Spinal cord (tissue), 9 donors: ENCODE measurements at regions not wholly inside any gene's neighbourhood (a gene's known extent, or its start where the extent isn't known, plus 50 kb on each side); places are given as distances from the start of the nearest gene placed in this dataset.

Source experiments
- DNase-seq, 6 donors: peaks; one replicate each; pipeline versions ENCODE4 v3.0.0 to v3.0.0-alpha.2; 2013 to 2015; ENCODE audit warnings: low spot score in 6 of 6, low read depth in 4 of 6
- H3K27ac ChIP-seq: one replicate; pipeline ENCODE4 v1.5.1; 2013; ENCODE audit warnings: low read depth, low read length, control low read depth
- H3K27me3 ChIP-seq: one replicate; pipeline ENCODE4 v1.6.1; 2013; ENCODE audit warnings: low read length; ENCODE audit not compliant: control insufficient read depth, insufficient read depth
- H3K36me3 ChIP-seq: one replicate; pipeline ENCODE4 v1.6.1; 2013; ENCODE audit warnings: low read length; ENCODE audit not compliant: control insufficient read depth, insufficient read depth
- H3K4me1 ChIP-seq: one replicate; pipeline ENCODE4 v1.6.1; 2013; ENCODE audit warnings: low read length; ENCODE audit not compliant: control insufficient read depth, insufficient read depth
- H3K4me3 ChIP-seq: one replicate; pipeline ENCODE4 v1.5.1; 2013; ENCODE audit warnings: low read depth, low read length, control low read depth
- H3K9me3 ChIP-seq: one replicate; pipeline ENCODE4 v1.6.1; 2013; ENCODE audit warnings: low read length; ENCODE audit not compliant: control insufficient read depth, insufficient read depth
- WGBS: methylation state at CpG from one replicate; pipeline ENCODE4 v1.1.5; 2013; ENCODE audit warnings: missing lambda C conversion rate; ENCODE audit not compliant: insufficient coverage; 5-methylcytosine and 5-hydroxymethylcytosine counted together
- donor health status: healthy.

DNA sequence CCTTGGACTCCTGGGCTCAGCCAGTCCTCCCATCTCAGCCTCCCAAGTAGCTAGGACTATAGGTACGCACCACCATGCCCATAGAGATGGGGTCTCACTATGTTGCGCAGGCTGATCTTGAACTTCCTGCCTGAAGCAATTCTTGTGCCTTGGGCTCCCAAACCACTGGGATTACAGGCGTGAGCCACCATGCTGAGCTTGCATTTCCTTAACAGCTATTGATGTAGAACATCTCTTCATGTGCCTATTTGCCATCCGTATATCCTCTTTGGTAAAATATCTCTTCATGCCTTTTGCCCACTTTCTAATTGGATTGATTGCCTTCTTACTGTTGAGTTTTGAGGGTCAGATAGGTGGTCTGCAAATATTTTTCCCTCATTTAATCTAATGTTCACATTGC, 208.9 kb upstream of the TLE3 start:
- Histone ChIP-seq H3K4me1 (peaks cover 4% of the 10 kb centered on the region), H3K27ac (no peak overlapping the region), H3K4me3 (no peak overlapping the region), H3K27me3 (no peaks in the 10 kb centered on the region), H3K9me3 (no peaks in the 10 kb centered on the region), H3K36me3 (no peaks in the 10 kb centered on the region)
- 83% methylated on average over 3 of the region's 4 CpGs for WGBS
- DNase-seq = no peak

DNA sequence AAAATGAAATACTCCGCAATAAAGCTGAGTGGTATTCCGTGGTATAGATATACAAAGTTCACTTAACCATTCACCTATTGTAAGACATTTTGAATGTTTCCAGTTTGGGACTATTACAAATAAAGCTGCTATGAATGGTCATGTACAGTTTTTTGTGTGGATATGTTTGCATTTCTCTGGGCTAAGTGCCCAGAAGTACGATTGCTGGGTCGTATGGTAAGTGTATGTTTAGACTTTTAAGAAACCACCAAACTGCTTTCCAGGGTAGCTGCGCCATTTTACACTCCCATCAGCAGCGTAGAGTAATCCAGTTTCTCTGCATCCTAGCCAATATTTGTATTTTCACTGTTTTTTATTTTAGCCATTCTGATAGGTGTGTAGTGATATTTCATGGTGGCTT, 208.4 kb upstream of the TLE3 start:
- WGBS = no CpG with 5 or more reads among the region's 6 CpGs

DNA sequence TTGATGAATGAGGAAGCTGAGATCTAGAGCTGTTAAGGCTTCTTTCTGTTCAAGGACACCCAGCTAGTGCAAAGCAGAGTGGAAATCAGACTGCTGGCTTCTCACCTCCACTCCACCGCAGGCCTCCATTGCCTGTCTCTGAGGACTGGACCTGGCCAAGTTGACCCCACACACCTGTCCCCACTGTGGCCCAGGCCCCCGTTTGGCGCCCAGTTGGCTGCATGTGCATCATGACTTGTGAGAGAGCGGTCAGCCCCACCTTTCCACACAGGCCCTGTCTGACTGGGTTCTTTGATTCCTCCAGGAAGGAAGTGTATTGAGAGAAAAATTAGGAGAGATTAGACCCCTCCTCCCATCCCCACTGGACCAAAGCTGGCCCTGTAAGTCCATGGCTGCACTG, 206.3 kb upstream of the TLE3 start:
- no peaks in the 10 kb centered on the region for H3K9me3 ChIP-seq
- H3K36me3 ChIP-seq = no peaks in the 10 kb centered on the region
- no peak overlapping the region for H3K4me3 ChIP-seq
- WGBS = 90% methylated on average over 3 of the region's 4 CpGs
- DNase-seq = no peak
- H3K27ac ChIP-seq = no peak overlapping the region
- H3K4me1 ChIP-seq = peaks cover 3% of the 10 kb centered on the region
- no peaks in the 10 kb centered on the region for H3K27me3 ChIP-seq

More for the DNA sequence above, 208.4 kb upstream of the TLE3 start:
- Histone ChIP-seq H3K9me3 (no peaks in the 10 kb centered on the region), H3K36me3 (no peaks in the 10 kb centered on the region), H3K4me3 (no peak overlapping the region), H3K27me3 (no peaks in the 10 kb centered on the region), H3K4me1 (peaks cover 4% of the 10 kb centered on the region), H3K27ac (no peak overlapping the region)
- DNase-seq = no peak

DNA sequence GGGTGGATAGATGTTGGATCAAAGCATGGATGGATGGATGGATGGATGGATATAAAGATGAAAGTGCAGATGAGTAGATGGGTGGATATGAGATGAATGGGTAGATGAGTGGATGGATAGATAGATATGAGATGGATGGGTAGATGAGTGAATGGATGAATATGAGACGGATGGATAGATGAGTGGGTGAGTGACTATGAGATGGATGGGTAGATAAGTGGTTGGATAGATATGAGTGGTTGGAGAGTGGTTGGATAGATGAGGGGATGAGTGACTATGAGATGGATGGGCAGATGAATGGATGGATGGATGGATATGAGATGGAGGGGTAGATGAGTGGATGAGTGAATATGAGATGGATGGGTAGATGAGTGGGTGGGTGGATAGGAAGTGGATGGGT, 204.6 kb upstream of the TLE3 start:
- Histone ChIP-seq H3K36me3 (no peaks in the 10 kb centered on the region), H3K4me1 (no peaks in the 10 kb centered on the region), H3K9me3 (no peaks in the 10 kb centered on the region), H3K27ac (no peak overlapping the region), H3K27me3 (no peaks in the 10 kb centered on the region), H3K4me3 (no peak overlapping the region)
- WGBS = 96% methylated on average over 1 of the region's 1 CpG
- no peak for DNase-seq

DNA sequence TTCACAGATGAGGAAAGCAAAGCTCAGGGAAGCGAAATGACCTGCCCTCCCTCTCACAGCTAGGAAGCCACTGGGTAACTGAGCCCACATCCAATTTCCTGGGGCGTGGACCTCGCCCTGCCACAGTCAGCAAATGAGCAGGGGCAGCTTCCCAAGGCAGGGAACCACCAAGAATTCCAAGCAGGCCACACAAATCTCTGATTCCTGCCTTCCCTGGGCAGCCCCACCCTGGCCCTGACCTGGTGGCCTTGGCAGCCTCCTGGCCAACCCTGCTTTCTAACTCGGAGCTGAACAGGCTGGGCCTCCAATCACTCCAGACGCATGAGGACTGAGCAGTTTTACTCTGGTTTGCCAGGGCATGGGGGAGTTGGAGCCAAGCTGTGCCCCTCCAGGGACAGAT, 203.7 kb upstream of the TLE3 start:
- Histone ChIP-seq H3K9me3 (no peaks in the 10 kb centered on the region), H3K4me1 (no peaks in the 10 kb centered on the region), H3K4me3 (no peak overlapping the region), H3K27me3 (no peaks in the 10 kb centered on the region), H3K36me3 (no peaks in the 10 kb centered on the region), H3K27ac (no peak overlapping the region)
- WGBS = 84% methylated on average over 5 of the region's 5 CpGs
- DNase-seq = no peak

DNA sequence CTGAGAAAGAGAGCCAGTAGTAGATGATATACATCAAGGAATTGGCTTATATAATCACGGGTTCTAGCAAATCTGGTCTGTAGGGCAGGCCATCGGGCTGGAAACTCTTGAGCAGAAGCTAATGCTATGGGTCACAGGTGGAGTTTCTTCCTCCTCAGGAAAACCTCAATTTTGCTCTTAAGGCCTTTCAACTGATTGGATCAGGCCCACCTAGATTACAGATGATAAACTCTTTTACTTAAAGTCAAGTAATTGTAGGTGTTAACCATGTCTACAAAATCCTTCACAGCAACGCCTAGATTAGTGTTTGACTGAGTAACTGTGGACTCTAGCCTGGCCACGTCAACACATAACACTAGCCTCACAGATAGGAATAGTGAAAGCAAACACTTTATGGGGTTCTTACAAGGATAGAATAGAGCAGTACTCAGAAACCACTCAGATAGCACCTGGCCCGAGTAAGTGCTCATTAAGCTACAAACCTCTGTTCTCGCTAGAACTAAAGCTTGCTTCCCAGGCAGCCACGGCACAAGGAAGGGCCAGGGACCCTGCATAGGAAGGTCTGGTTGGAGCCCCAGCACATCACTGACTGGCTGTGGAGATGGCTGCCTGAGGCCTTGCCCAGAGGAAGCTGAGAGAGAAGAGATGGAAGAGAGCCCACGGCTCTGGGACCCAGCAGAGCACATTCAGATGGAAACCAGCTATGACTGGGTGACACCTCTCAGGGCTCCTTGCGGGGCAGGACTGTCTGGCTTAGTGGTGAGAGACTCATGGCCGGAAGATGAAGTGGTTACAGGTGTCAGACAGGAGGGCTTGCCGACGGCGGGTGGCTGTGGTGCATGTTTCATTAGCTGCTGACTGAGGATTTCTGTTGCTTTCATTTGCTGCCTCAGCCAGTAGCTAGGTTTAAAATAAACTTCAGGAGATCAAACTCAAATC, 202.5 kb upstream of the TLE3 start:
- WGBS = 88% methylated on average over 8 of the region's 13 CpGs
- H3K4me1 ChIP-seq = no peaks in the 10 kb centered on the region
- H3K27me3 ChIP-seq = no peaks in the 10 kb centered on the region
- no peak overlapping the region for H3K4me3 ChIP-seq
- H3K36me3 ChIP-seq = no peaks in the 10 kb centered on the region
- DNase-seq = no peak
- H3K27ac ChIP-seq = no peak overlapping the region
- H3K9me3 ChIP-seq = no peaks in the 10 kb centered on the region

DNA sequence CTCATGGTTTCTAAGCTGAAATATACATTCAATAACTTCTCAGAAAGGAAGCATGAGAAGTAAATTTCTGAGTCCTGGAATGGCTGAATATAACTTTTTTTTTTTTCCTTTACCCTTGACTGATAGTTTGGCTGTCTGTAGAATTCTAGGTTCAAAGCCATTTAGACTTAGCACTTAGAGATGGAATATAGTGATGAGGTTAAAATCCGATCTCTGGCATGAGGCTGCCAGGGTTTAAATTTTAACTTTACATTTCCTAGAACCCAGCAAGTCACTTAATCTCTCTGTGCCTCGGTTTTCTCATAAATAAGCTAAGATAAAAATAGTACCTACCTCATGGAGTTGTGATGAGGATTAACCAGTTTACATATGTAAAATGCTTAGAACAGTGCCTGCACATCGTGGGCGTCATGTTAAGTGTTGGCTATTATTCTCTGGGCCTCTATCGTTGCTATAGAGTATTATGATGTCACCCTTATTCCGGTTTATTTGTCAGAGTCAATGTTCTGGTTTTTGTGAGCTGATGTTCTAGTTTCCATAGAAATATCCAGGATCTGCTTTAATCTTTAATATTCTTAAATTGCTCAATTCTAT, 199.8 kb upstream of the TLE3 start:
- no peaks in the 10 kb centered on the region for H3K9me3 ChIP-seq
- no peaks in the 10 kb centered on the region for H3K4me1 ChIP-seq
- no peak overlapping the region for H3K27ac ChIP-seq
- no peak overlapping the region for H3K4me3 ChIP-seq
- H3K36me3 ChIP-seq = no peaks in the 10 kb centered on the region
- H3K27me3 ChIP-seq = no peaks in the 10 kb centered on the region
- WGBS = 76% methylated on average over 3 of the region's 6 CpGs
- DNase-seq = no peak

DNA sequence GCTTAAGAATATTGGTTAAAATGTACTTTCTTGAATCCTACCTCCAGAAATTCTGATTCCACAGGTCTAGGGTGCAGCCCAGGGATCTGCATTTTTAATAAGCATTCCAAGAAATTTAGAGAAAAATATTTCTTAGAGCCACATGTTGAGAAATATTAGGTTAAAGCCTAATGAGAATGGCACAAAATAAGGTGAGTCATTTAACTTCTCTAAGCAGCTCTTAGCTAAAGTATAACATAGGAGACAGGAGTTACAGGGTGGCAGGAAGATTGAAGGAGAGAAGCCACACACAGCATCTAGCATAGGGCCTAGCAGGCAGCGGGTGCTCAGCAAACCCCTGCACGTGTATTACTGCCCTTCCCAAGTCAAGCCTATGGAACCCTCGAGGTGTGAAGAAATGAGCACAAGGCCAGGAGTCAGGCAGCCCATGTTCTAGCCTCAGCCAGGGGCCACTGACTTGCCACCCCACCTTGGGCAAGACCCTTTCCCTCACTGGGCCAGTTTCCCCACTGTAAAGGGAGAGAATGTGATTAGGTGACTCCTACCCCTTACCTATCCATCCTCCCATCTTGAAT, 197.1 kb upstream of the TLE3 start:
- no peaks in the 10 kb centered on the region for H3K4me1 ChIP-seq
- 100% methylated on average over 2 of the region's 3 CpGs for WGBS
- no peaks in the 10 kb centered on the region for H3K36me3 ChIP-seq
- no peak overlapping the region for H3K27ac ChIP-seq
- H3K9me3 ChIP-seq = no peaks in the 10 kb centered on the region
- DNase-seq = no peak
- no peaks in the 10 kb centered on the region for H3K27me3 ChIP-seq
- H3K4me3 ChIP-seq = no peak overlapping the region

DNA sequence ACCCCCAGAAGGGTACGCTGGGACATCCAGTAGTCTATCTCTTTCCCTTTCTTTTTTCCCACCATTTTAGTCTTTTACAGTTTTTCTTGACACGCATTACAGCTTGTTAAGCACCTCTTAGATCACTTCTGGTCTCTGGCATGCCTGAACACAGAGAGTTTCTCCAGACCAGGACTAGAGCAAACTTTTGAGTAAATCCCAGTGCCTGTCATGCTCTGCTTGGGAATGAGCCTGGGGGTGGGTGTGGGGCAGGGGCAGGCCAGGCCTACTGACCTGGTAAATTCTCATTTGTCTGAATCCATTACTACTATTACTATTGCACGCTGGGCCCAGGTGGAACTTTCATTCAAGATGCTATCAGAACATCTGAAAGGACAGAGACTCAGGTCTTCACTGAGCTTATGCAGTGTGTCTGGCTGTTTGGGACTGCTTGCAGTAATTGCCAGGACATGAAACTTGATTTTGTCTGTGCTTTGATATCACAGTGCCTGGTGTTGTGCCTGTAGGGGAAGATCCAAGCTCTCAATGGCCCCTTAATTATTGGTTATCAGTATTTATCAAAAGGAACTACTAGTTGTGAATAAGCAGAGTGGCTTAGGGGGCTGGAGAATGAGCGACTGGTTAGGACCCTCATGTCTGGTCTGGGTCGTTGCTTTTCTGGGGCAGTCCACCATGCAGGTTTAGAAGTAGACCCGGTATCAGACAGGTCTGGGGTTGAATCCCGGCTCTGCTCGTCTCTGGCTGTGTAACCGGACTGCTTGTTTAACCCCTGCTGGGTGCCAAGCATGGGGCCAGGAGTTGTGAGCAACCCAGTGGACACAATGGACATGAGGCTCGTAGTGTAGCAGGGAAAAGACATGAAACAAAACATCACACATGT, 196.1 kb upstream of the TLE3 start:
- H3K4me1 ChIP-seq = no peaks in the 10 kb centered on the region
- H3K27me3 ChIP-seq = no peaks in the 10 kb centered on the region
- WGBS = 89% methylated on average over 9 of the region's 10 CpGs
- no peaks in the 10 kb centered on the region for H3K9me3 ChIP-seq
- no peak overlapping the region for H3K27ac ChIP-seq
- no peak for DNase-seq
- no peaks in the 10 kb centered on the region for H3K36me3 ChIP-seq
- H3K4me3 ChIP-seq = no peak overlapping the region
